ENCODE measurements at regions not wholly inside any gene's neighbourhood (a gene's known extent, or its start where the extent isn't known, plus 50 kb on each side); places are given as distances from the start of the nearest gene placed in this dataset.

DNA sequence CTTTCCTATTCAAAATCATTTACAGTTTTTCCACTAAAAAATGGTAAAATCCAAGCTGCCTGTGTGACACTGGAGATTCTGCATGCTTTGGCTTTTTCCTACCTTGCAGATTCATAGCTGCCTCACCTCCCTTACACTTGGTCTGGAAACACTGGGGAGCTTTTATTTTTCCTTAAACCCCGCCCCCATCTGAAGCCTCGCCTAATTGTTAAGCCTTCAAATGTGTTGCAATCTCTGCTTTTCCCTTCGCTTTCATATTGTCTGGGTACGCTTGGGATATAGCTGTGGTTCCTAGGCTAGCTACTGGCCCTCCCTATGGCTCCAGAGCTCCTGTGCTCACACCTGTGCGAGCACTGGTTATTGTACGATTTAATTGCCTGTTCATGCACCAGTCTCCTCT is 942.4 kb upstream of the GYPC start:
- TF ChIP-seq, protein P1, sequence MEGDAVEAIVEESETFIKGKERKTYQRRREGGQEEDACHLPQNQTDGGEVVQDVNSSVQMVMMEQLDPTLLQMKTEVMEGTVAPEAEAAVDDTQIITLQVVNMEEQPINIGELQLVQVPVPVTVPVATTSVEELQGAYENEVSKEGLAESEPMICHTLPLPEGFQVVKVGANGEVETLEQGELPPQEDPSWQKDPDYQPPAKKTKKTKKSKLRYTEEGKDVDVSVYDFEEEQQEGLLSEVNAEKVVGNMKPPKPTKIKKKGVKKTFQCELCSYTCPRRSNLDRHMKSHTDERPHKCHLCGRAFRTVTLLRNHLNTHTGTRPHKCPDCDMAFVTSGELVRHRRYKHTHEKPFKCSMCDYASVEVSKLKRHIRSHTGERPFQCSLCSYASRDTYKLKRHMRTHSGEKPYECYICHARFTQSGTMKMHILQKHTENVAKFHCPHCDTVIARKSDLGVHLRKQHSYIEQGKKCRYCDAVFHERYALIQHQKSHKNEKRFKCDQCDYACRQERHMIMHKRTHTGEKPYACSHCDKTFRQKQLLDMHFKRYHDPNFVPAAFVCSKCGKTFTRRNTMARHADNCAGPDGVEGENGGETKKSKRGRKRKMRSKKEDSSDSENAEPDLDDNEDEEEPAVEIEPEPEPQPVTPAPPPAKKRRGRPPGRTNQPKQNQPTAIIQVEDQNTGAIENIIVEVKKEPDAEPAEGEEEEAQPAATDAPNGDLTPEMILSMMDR (IDR thresholded peaks at IDR 0.05) = no peak
- TF ChIP-seq POLR2A (IDR thresholded peaks at IDR 0.05) = no peak

All from lower leg skin (tissue), 3 donors.